K562 (cell line): ENCODE measurements at regions not wholly inside any gene's neighbourhood (a gene's known extent, or its start where the extent isn't known, plus 50 kb on each side); places are given as distances from the start of the nearest gene placed in this dataset.

ENCODE experiments used
- ETV5 ChIP-seq: sonication (generic); formaldehyde crosslinking; IDR thresholded peaks from 2 replicates; pipeline ENCODE4 v1.4.0; 2020; ENCODE audit warnings: low read depth, mild to moderate bottlenecking, missing genetic modification reagents
- FOXA1 ChIP-seq: fragments of 450-650 bp; IDR thresholded peaks from 2 replicates; pipeline ENCODE4 v1.6.1; 2016; ENCODE audit warnings: mild to moderate bottlenecking, borderline replicate concordance
- SP2 ChIP-seq: IDR thresholded peaks from 2 replicates; pipeline ENCODE4 v1.6.1; 2011; ENCODE audit warnings: mild to moderate bottlenecking, low read depth, low read length, moderate library complexity; ENCODE audit not compliant: poor library complexity, severe bottlenecking; ENCODE audit errors: extremely low read depth
- TF ChIP-seq, protein P1 (sequence below): fragments of 450-650 bp; IDR thresholded peaks from 2 replicates; pipeline ENCODE4 v1.6.1; 2018; ENCODE audit not compliant: partially characterized antibody

- TF ChIP-seq, protein P1, sequence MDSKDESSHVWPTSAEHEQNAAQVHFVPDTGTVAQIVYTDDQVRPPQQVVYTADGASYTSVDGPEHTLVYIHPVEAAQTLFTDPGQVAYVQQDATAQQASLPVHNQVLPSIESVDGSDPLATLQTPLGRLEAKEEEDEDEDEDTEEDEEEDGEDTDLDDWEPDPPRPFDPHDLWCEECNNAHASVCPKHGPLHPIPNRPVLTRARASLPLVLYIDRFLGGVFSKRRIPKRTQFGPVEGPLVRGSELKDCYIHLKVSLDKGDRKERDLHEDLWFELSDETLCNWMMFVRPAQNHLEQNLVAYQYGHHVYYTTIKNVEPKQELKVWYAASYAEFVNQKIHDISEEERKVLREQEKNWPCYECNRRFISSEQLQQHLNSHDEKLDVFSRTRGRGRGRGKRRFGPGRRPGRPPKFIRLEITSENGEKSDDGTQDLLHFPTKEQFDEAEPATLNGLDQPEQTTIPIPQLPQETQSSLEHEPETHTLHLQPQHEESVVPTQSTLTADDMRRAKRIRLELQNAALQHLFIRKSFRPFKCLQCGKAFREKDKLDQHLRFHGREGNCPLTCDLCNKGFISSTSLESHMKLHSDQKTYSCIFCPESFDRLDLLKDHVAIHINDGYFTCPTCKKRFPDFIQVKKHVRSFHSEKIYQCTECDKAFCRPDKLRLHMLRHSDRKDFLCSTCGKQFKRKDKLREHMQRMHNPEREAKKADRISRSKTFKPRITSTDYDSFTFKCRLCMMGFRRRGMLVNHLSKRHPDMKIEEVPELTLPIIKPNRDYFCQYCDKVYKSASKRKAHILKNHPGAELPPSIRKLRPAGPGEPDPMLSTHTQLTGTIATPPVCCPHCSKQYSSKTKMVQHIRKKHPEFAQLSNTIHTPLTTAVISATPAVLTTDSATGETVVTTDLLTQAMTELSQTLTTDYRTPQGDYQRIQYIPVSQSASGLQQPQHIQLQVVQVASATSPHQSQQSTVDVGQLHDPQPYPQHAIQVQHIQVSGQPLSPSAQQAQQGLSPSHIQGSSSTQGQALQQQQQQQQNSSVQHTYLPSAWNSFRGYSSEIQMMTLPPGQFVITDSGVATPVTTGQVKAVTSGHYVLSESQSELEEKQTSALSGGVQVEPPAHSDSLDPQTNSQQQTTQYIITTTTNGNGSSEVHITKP = no peak
- TF ChIP-seq FOXA1 (no peak), ETV5 (CRISPR knock-in tag) (no peak), SP2 (no peak)
These were observed 306.5 kb upstream of the ZNF521 start for GRCh38 chr18:25658476-25658875.
